Stimulated activated CD8-positive, alpha-beta memory T cell treated with anti-CD3 and anti-CD28 coated beads, Interleukin-12 subunit alpha, Interleukin-12 subunit beta, amount 100 ng/mL, for 4 hours (primary cell): ENCODE measurements at regions not wholly inside any gene's neighbourhood (a gene's known extent, or its start where the extent isn't known, plus 50 kb on each side); places are given as distances from the start of the nearest gene placed in this dataset.
"Not testable (repeated sequence)": the region's sequence is repeated elsewhere in the genome, so short reads cannot be mapped to it uniquely, and the experiment has no call there.

Experiments used
- DNase-seq: peaks from one replicate; pipeline ENCODE4 v3.0.0-alpha.2; 2020; ENCODE audit warnings: low read depth

DNA sequence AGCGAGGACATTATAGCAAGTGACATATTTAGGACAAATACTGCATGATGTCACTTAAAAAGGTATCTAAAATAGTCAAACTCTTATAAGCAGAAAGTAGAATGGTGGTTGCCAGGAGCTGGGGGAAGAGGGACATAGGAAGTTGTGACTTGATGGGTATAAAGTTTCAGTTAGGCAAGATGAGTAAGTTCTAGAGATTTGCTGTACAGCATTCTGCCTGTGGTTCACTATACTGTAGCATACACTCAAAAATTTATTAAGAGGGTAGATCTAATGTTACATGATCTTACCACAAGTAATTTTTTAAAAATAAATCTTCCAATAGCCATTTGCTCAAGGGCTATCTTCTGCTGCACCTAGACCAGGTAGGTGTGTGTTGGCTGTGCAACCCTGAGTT, 78.1 kb upstream of the NPAS2 start:
- DNase-seq: no peak

DNA sequence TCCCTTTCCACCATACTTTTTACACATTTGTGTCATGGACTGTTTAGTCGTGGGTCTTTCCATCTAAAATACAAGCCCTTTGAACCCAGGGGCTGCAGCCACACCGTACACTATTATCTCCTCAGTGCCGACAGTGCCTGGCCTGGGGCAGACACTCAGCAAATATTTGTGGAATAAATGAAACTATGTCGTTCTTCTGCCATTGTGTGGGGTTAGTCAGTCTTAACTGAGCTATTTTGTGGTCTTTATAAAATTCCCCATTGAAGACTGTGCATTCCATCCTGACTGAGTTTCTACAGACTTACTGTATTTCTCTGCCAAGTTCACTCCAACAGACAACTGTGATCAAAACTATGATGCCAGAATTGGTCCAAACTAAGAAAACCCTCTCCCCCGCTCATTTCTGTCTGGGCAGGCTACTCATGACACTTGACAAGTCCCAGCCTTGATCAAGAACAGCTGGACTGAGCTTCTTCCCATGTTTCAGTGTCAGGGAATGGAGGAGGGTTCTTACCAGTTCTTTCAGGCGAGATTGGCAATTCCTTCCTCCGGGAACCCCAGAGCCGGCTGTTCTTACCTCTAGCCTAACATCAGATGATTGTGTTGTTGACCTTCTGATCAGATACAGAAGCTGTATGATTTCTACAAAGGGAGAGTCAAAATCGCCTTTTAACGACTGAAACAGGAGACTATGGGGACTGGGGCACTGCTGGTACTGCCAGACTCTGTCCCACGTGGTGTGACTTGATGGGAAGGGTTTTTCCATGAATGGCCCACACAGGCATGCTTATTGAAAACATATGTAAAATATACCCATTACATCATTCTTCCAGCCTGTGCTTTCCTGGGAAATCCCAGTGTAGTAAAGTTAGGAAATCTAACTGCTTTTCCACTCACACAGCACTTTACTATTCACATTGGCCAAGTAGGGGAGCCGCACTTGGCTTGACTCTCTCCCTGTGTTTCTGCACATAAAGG, 77.4 kb upstream of the NPAS2 start:
- no peak for DNase-seq

- DNase-seq: no peak
Observed at GRCh38 chr2:100743741-100744140, 76.2 kb upstream of the NPAS2 start.

DNA sequence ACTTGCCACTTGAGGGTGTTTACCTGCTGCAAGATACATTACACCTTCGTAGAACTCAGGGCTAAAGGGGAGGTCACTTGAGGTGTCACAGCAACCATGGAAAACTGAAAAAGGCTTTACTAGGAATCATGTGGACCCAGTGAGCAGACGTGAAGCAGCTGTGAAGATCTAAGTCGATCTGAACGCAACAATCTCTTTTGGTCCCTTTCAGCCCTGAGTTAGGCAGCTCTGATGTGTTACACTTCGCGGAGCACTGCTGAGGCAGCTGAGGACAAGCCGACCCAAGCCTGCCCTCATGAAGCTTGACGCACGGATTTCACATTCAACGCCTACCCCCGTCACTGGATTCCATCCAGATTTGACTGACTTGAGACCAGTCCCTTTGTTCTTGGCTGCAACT, 75.8 kb upstream of the NPAS2 start:
- DNase-seq: no peak

- DNase-seq: no peak
Observed at GRCh38 chr2:100744589-100744988, 75.3 kb upstream of the NPAS2 start.

- no peak for DNase-seq
Observed at GRCh38 chr2:100745604-100746003, 74.3 kb upstream of the NPAS2 start.

DNA sequence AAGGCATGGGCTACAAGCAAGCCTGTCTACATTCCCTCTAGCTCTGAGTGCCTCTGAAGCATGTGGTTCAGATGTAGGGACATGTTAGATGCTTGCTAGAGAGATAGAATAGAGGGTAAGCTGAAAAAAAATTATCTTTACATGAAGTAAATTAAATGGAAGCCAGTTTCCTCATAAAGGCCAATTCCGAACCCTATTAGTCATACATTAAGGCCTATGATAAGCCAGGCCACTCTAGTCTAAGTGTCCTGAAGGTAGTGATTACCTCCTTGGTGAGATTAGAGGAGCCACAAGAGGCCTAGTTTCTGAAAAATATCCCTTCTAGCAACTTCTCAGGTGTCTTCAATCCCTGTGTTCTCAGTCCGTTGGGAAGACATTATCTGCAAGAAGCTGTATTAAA, 72.4 kb upstream of the NPAS2 start:
- DNase-seq: no peak

DNA sequence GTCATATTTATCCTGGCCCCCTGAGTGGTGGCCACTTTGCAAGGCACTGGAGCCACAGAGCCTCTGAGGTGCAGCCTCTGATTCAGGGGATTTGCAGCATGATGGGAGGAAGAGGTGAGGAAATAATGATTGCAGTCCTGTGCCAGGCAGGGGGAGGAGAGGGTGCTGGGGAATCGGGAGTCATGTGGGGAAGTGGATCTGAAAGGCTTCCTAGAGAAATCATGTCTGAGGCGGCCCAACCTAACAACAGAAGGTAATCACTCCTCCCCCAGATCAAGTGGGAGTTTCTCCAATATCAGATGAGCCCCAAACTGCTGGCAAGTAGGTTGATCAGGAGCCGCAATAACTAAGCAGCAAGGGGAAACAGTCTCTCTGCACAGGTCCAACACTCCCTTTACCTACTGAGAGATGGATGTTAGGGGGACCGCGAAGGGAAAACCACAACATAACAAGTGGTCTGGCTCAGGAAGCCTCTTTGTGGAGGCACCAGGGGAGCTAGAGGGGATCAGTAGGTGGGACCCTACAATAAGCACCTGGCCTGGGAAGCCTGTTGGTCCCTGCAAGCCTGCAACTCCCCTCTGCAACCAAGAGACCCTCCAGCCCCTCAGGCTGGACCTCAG, 71.8 kb upstream of the NPAS2 start:
- no peak for DNase-seq

GRCh38 chr2:100748673-100749072, 71.3 kb upstream of the NPAS2 start:
- DNase-seq: no peak

- no peak for DNase-seq
Observed at GRCh38 chr2:100749771-100750542, 70.0 kb upstream of the NPAS2 start.

DNA sequence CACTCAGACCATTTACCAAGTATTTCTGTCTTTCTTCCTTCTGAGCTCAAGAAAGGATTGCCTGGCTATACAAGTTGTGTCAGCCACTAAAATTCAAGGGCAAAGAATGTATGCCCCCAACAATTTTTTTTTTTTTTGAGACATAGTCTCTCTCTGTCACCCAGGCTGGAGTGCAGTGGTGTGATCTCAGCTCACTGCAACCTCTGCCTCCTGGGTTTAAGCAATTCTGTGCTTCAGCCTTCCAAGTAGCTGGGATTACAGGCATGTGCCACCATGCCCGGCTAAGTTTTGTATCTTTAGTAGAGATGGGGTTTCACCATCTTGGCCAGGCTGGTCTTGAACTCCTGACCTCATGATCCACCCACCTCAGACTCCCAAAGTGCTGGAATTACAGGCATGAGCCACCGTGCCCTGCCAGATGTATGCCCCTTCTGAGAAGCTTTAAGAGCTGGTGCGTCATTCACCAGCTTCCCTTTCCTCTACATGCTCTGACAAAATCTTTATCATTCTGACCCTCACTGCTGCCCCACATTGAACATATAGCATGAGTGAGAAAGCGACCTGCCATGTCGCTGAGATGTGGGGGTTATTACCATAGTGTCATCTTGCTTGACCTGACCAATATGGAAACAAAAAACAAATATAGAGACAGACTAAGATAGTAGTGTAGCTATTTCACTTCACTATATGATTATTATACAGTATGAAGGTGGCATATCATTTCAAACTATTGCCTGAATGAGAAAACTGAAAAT, 67.9 kb upstream of the NPAS2 start:
- not testable (repeated sequence) for DNase-seq

DNA sequence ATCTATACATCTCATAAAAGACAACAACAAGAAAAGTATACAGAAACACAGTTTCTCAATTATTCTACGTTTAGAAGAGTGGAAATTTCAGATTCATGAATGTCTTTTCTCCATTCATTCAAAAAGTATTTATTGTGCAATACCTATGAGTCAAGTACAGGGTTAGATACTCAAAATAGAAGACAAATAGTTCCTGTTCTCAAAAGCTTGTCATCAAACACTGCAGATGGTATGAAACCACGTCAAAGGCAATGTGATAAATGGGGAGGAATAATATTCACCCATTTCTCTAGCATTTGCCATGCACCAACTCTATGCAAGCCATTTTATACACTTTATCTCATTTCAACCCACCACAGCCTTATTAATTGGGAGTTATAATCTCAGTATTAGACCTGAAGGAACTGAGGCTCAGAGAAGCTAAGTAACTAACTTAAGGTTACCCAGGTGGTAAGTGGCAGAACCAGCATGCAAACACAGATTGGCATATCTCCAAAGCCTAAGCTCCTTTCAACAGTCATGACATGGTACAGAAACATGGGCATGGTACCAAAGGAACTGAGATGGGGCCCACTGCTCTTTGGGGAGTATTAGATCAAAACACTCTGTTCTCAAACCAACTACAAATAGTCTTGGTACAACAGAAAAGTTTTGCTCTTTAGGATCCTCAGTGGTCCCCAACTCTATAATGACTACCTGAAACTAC, 67.2 kb upstream of the NPAS2 start:
- no peak for DNase-seq

DNA sequence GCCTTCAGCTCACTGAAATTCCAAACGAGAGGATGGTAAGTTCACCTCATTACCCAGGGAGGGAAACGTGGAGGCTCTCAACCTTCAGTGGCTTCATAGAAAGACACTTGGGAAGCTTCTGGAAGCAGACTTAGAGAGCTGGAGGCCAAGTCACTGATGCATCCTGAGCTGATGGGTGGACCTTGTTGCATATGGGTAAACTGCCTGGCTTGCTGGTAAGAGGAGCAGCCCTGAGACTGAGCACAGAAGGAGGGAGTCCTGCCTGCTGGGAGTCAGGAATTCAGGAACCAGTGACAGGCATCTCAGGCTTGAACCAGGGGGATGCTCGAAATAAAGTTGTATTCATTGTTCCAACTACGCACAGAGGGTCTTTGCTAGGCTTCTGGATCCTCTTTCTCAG, 66.5 kb upstream of the NPAS2 start:
- DNase-seq: no peak

DNA sequence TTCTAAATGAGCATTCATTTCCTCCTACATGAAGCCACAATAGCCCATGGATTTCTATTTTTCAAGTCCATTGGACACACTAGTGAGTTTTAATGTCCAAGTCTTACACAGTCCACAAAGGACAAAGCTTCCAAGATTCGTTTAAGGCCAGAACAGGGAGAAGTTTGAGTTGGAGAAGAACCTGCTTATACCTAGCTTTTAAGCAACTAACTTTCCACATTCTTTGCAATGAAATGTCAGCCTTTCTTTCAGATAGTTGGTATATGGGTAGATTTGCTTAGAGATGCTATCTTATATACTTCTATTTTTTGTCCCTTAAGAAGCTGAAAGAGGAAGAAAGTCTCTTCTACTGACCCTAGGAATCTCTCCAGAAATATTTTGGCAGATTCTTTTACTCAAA, 66.1 kb upstream of the NPAS2 start:
- DNase-seq: no peak

DNA sequence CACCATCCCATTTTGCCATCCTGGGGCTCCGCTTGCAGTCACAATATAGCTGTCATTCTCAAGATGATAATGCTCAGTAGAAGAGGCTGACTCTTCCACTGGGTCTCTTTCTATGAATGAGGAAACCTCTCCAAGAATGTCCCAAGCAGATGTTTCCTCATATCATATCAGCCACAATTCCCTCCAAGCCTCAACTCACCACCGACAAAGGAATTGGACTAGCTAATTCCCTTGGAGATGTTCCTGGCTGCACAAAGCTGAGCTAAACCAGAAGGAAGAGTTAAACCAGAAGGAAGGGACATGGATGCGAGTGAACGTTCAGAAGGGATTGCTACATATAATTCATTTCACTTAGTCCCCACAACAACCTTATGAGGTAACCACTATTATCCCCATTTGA, 65.0 kb upstream of the NPAS2 start:
- no peak for DNase-seq

DNA sequence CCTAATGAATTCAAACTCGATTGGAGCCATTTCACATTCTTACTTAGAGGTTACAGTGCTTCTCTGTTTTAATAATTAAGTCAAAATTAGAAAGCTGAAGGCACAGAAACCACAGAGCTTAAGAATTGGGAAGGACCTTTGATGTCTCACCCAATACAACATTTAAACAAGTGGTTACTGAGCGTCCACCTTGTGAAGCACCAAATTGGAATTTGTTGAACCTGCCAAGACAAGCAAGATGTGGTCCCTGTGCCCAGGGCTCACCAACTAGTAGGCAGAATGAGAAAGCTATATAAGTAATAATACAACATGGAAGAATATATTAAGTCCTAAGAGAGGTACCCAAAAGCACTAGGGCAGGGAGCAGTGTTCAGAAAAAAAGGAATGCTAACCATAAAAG, 64.5 kb upstream of the NPAS2 start:
- DNase-seq: no peak

DNA sequence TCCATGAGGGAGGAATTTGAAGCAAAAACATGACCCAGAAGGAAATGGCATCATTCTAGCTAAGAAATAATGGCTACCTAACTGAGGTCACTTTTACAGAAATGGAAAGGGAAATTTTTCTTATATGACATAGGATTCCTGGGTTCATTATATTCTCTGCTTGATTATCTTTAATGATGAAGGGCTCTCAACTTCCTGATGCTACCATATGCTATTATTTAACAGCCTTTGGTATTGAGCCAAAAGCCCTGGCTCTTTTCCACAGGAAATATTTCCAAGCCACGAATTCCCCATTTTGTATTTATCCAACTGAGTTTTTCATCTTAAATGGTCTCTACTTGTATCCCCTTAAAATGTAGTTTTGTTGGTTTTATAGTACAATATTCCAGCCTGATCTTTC, 63.2 kb upstream of the NPAS2 start:
- DNase-seq: no peak

GRCh38 chr2:100757621-100758394, 62.1 kb upstream of the NPAS2 start:
- DNase-seq: no peak

DNA sequence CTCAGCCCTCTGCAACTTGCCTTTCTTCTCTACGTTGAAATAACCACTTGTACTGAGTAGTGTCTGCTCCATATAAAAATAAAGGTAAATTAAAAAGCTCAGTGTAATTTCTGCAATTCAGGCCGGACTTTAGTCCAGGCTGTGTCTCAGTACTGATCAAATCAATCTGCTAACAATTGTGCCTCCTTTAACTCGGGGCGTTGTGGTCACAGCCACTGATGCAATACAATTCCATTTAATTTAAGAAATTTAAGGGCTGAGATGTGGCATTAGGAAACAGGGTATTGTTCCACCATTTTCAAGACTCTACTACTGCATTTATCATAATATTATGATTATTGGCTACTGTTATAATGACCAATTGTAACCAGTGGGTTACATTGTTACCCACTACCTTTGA, 60.0 kb upstream of the NPAS2 start:
- DNase-seq: no peak

DNA sequence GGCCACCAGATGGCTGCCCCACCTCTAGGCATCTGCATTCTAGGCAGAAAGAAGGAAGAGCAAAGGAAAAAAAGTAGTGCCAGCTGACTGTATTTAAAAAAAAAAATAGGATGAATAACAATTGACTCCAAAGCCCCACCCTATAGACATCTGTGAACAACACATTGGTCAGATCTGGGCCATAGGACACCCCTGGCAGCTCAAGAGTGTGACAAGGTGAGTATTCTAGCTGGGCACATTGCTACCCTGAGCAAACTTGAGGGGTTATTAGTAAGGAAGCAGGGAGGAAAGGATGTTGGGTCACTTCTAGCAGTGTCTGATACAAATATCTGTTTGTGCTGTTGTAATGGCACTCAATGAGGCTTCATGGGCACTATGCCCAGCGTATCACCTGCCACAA, 58.6 kb upstream of the NPAS2 start:
- DNase-seq: no peak

DNA sequence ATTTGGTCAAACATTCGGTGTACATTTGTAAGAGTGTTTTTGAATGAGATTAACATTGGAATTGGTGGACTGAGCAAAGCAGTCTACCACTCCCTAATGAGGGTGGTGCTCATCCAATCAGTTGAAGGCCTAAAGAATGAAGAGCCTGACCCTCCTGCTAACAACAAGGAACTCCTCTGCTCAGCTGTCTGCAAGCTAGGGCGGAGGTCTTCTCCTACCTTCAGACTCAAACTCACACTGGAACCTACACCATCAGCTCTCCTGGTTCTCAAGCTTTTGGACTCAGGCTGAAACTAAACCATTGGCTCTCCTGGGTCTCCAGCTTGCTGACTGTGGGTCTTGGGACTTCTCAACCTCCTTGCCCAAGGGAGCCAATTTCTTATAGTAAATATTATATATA, 55.5 kb upstream of the NPAS2 start:
- DNase-seq: no peak
